ENCODE measurements at regions not wholly inside any gene's neighbourhood (a gene's known extent, or its start where the extent isn't known, plus 50 kb on each side); places are given as distances from the start of the nearest gene placed in this dataset.
"Not testable (repeated sequence)": the region's sequence is repeated elsewhere in the genome, so short reads cannot be mapped to it uniquely, and the experiment has no call there.

DNA sequence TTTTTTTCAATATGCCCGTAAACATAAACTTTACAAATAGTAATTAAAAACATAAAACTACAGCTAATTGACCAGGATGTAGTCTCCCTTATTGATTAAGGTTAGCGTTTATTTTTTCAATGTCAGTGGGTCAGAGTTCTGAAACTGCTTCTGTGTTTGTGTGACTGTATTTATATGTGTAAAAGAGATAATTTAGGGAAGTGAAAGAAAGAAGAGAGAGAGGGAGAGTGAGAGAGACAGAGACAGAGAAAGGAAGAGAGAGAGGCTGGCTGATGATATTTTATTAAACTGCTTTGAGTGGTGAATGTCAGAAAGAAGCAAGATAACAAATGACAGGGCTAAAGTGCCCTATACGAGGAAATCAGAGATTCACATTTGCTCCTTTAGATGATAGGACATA, 266.1 kb upstream of the PTCHD4 start:
- no peak overlapping the region for H3K4me3 Mint-ChIP-seq (ENCODE audit: unreplicated experiment)
- no peak for TF ChIP-seq CTCF (IDR thresholded peaks at IDR 0.05)
- no peaks in the 10 kb centered on the region for H3K36me3 Mint-ChIP-seq (ENCODE audit: low read depth)
- H3K9me3 Mint-ChIP-seq (ENCODE audit: low read depth): no peaks in the 10 kb centered on the region
- DNase-seq (ENCODE audit: low spot score): no peak
- no peaks in the 10 kb centered on the region for H3K4me1 Mint-ChIP-seq (ENCODE audit: low read depth)
- H3K27me3 Mint-ChIP-seq (ENCODE audit: low read depth): no peaks in the 10 kb centered on the region
- no peak overlapping the region for H3K27ac Mint-ChIP-seq (ENCODE audit: unreplicated experiment)

DNA sequence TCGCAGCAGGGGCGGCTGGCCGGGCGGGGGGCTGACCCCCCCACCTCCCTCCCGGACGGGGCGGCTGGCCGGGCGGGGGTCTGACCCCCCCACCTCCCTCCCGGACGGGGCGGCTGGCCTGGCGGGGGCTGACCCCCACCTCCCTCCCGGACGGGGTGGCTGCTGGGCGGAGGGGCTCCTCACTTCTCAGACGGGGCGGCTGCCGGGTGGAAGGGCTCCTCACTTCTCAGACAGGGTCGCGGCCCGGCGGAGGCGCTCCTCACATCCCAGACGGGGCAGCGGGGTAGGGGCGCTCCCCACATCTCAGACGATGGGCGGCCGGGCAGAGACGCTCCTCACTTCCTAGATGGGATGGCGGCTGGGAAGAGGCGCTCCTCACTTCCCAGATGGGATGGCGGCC, 260.2 kb upstream of the PTCHD4 start:
- DNase-seq (ENCODE audit: low spot score): peak; percentile 73
- not testable (repeated sequence) for H3K4me1 Mint-ChIP-seq (ENCODE audit: low read depth); H3K4me3 Mint-ChIP-seq (ENCODE audit: unreplicated experiment); H3K36me3 Mint-ChIP-seq (ENCODE audit: low read depth); H3K27ac Mint-ChIP-seq (ENCODE audit: unreplicated experiment); H3K27me3 Mint-ChIP-seq (ENCODE audit: low read depth)
- H3K9me3 Mint-ChIP-seq (ENCODE audit: low read depth): peaks cover 10% of the 10 kb centered on the region

GRCh38 chr6:48369100-48369499, 258.1 kb upstream of the PTCHD4 start:
- no peak overlapping the region for H3K27ac Mint-ChIP-seq (ENCODE audit: unreplicated experiment)
- H3K27me3 Mint-ChIP-seq (ENCODE audit: low read depth): no peaks in the 10 kb centered on the region
- H3K36me3 Mint-ChIP-seq (ENCODE audit: low read depth): no peaks in the 10 kb centered on the region
- H3K4me3 Mint-ChIP-seq (ENCODE audit: unreplicated experiment): no peak overlapping the region
- DNase-seq (ENCODE audit: low spot score): no peak
- TF ChIP-seq CTCF (IDR thresholded peaks at IDR 0.05): no peak
- H3K9me3 Mint-ChIP-seq (ENCODE audit: low read depth): peaks cover 10% of the 10 kb centered on the region
- H3K4me1 Mint-ChIP-seq (ENCODE audit: low read depth): no peaks in the 10 kb centered on the region

- Mint-ChIP-seq H3K9me3 (ENCODE audit: low read depth) (peaks cover 2% of the 10 kb centered on the region), H3K4me1 (ENCODE audit: low read depth) (no peaks in the 10 kb centered on the region), H3K27ac (ENCODE audit: unreplicated experiment) (no peak overlapping the region), H3K4me3 (ENCODE audit: unreplicated experiment) (no peak overlapping the region), H3K27me3 (ENCODE audit: low read depth) (no peaks in the 10 kb centered on the region), H3K36me3 (ENCODE audit: low read depth) (no peaks in the 10 kb centered on the region)
- TF ChIP-seq CTCF (IDR thresholded peaks at IDR 0.05): no peak
- no peak for DNase-seq (ENCODE audit: low spot score)
Measured at GRCh38 chr6:48325701-48326100, 214.7 kb upstream of the PTCHD4 start.

- Mint-ChIP-seq H3K4me1 (ENCODE audit: low read depth) (no peaks in the 10 kb centered on the region), H3K27me3 (ENCODE audit: low read depth) (no peaks in the 10 kb centered on the region), H3K9me3 (ENCODE audit: low read depth) (no peaks in the 10 kb centered on the region), H3K36me3 (ENCODE audit: low read depth) (no peaks in the 10 kb centered on the region), H3K27ac (ENCODE audit: unreplicated experiment) (no peak overlapping the region), H3K4me3 (ENCODE audit: unreplicated experiment) (no peak overlapping the region)
- DNase-seq (ENCODE audit: low spot score): no peak
- TF ChIP-seq CTCF (IDR thresholded peaks at IDR 0.05): no peak
Measured at GRCh38 chr6:48318670-48319069, 207.7 kb upstream of the PTCHD4 start.

DNA sequence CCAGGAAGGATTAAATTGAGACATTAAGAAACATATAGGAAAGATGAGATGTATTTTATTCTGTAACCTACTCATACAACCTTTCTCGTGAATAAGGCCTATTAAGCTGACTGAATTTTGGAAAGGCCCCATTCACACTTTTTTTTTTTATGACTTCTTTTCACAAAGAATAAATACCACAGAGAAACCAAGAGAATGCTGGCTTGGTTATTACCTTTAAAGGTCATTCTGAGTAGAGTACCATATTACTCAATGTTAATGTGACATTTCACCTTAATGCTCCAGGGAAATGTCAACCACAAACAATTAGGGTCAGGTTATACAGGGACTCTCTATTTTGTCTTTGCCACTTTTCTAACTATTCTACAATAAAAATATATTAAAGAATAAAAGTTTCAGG, 204.9 kb upstream of the PTCHD4 start:
- H3K4me3 Mint-ChIP-seq (ENCODE audit: unreplicated experiment): no peak overlapping the region
- TF ChIP-seq CTCF (IDR thresholded peaks at IDR 0.05): no peak
- H3K9me3 Mint-ChIP-seq (ENCODE audit: low read depth): no peaks in the 10 kb centered on the region
- DNase-seq (ENCODE audit: low spot score): no peak
- no peak overlapping the region for H3K27ac Mint-ChIP-seq (ENCODE audit: unreplicated experiment)
- no peaks in the 10 kb centered on the region for H3K4me1 Mint-ChIP-seq (ENCODE audit: low read depth)
- no peaks in the 10 kb centered on the region for H3K36me3 Mint-ChIP-seq (ENCODE audit: low read depth)
- no peaks in the 10 kb centered on the region for H3K27me3 Mint-ChIP-seq (ENCODE audit: low read depth)

All from chondrocyte (in vitro differentiated cells).